GM12878 (cell line): ENCODE measurements at regions not wholly inside any gene's neighbourhood (a gene's known extent, or its start where the extent isn't known, plus 50 kb on each side); places are given as distances from the start of the nearest gene placed in this dataset.
A peak's percentile ranks its signal among the peaks of the same experiment; 100 is the strongest.

ENCODE experiments used
- ATAC-seq: fragments of 200-7000 bp; cut with Tn5 transposase; 3 replicates; pipeline ENCODE4 v1.9.1; 2020; ENCODE audit warnings: mild to moderate bottlenecking, moderate library complexity
- BruUV-seq: library from RNA; stranded (reverse); fragments of 400-500 nt; replicated peaks from 2 replicates; lab custom pipeline; 2021; lab: Mats Ljungman, UMichigan
- CTCF ChIA-PET: fragments of 300-600 bp; sonication (Branson Sonifier 250); formaldehyde crosslinking; extraction: SDS; loops from one replicate; lab custom pipeline; 2021; ENCODE audit warnings: inconsistent platforms; lab: Yijun Ruan, JAX
- POLR2A ChIA-PET: fragments of 350-600 bp; formaldehyde crosslinking; extraction: SDS; loops from one replicate; lab custom pipeline; 2021; ENCODE audit warnings: inconsistent platforms; lab: Charles Lee
- RAD21 ChIA-PET: fragments of 300-600 bp; sonication (Branson Sonifier 250); formaldehyde crosslinking; loops from one replicate; lab custom pipeline; 2023; ENCODE audit warnings: antibody characterized with exemption; ENCODE audit not compliant: unreplicated experiment; lab: Charles Lee
- SMC1A ChIA-PET: fragments of 300-600 bp; sonication (Branson Sonifier 250); formaldehyde crosslinking; loops from one replicate; lab custom pipeline; 2023; ENCODE audit not compliant: unreplicated experiment, uncharacterized antibody; lab: Charles Lee
- DNase-seq: peaks from one replicate; pipeline ENCODE4 v3.0.0-alpha.2; 2011; ENCODE audit warnings: low read depth, low spot score
- FAIRE-seq: peaks from 3 replicates; lab custom pipeline; 2011; peaks lifted over from hg19 to GRCh38; lab: Jason Lieb, UNC
- H2AFZ ChIP-seq: 2 replicates; pipeline ENCODE4 v1.6.0; 2011; ENCODE audit warnings: low read depth, low read length, control low read depth; ENCODE audit not compliant: control insufficient read depth
- H3K27ac ChIP-seq: 2 replicates; pipeline ENCODE4 v1.5.1; 2011; ENCODE audit warnings: control low read depth; ENCODE audit not compliant: control insufficient read depth, insufficient read depth
- H3K27me3 ChIP-seq, 2 experiments: replicated peaks in 1 of 2; 2 replicates each; pipeline versions ENCODE4 v1.6.0 to v1.6.1; 2011; ENCODE audit warnings: low read length in 1 of 2; ENCODE audit not compliant: control insufficient read depth in 2 of 2, insufficient read depth in 2 of 2
- H3K36me3 ChIP-seq, 2 experiments: 2 replicates each; pipeline ENCODE4 v1.5.1; 2011; ENCODE audit warnings: low read length in 1 of 2; ENCODE audit not compliant: control insufficient read depth in 2 of 2, insufficient read depth in 2 of 2
- H3K4me1 ChIP-seq: 2 replicates; pipeline ENCODE4 v1.6.1; 2011; ENCODE audit warnings: mild to moderate bottlenecking, low read length, moderate library complexity, mixed read lengths; ENCODE audit not compliant: control insufficient read depth, insufficient read depth
- H3K4me2 ChIP-seq: 2 replicates; pipeline ENCODE4 v1.6.0; 2011; ENCODE audit warnings: control low read depth; ENCODE audit not compliant: control insufficient read depth, insufficient read depth
- H3K4me3 ChIP-seq: fragments of 200-600 bp; sonication (generic); 2 replicates; pipeline ENCODE4 v1.5.1; 2016
- H3K79me2 ChIP-seq: 2 replicates; pipeline ENCODE4 v1.6.0; 2011; ENCODE audit warnings: low read length; ENCODE audit not compliant: control insufficient read depth, insufficient read depth
- H3K9ac ChIP-seq: 2 replicates; pipeline ENCODE4 v1.8.0; 2011; ENCODE audit warnings: low read length, control low read depth, mixed read lengths; ENCODE audit not compliant: control insufficient read depth, insufficient read depth
- H3K9me3 ChIP-seq: replicated peaks from 3 replicates; pipeline ENCODE4 v1.5.1; 2011; ENCODE audit warnings: mild to moderate bottlenecking, low read length; ENCODE audit not compliant: control insufficient read depth, insufficient read depth
- H4K20me1 ChIP-seq: 2 replicates; pipeline ENCODE4 v1.6.0; 2011; ENCODE audit not compliant: control insufficient read depth, insufficient read depth
- BCLAF1 ChIP-seq: fragments of 450-650 bp; IDR thresholded peaks from 2 replicates; pipeline ENCODE4 v1.6.1; 2017; ENCODE audit warnings: antibody characterized with exemption, mild to moderate bottlenecking, moderate library complexity
- CHD2 ChIP-seq: IDR thresholded peaks from 2 replicates; pipeline ENCODE4 v1.6.1; 2011; ENCODE audit warnings: low read depth, low read length, improper control_type of control experiment, borderline replicate concordance
- IKZF2 ChIP-seq, 2 experiments: fragments of 450-650 bp; IDR thresholded peaks; 2 replicates each; pipeline ENCODE4 v1.6.1; 2017; ENCODE audit warnings: mild to moderate bottlenecking in 2 of 2, moderate library complexity in 2 of 2
- NFIC ChIP-seq: IDR thresholded peaks from 2 replicates; pipeline ENCODE4 v1.6.1; 2012; ENCODE audit warnings: low read depth, mild to moderate bottlenecking, inconsistent platforms, low read length, moderate library complexity
- POLR2AphosphoS2 ChIP-seq: IDR thresholded peaks from 2 replicates; pipeline ENCODE4 v1.6.1; 2011; ENCODE audit warnings: low read depth, mild to moderate bottlenecking, low read length, improper control_type of control experiment, moderate library complexity
- RB1 ChIP-seq: fragments of 450-650 bp; formaldehyde crosslinking; IDR thresholded peaks from 2 replicates; pipeline ENCODE4 v1.6.1; 2017; ENCODE audit warnings: mild to moderate bottlenecking, borderline replicate concordance
- SKIL ChIP-seq: fragments of 450-650 bp; IDR thresholded peaks from 2 replicates; pipeline ENCODE4 v1.6.1; 2017; ENCODE audit warnings: mild to moderate bottlenecking, low read depth, inconsistent platforms; ENCODE audit not compliant: poor library complexity, severe bottlenecking
- SMAD1 ChIP-seq: fragments of 450-650 bp; IDR thresholded peaks from 2 replicates; pipeline ENCODE4 v1.6.1; 2018; ENCODE audit warnings: mild to moderate bottlenecking, low read depth; ENCODE audit not compliant: partially characterized antibody
- SPI1 ChIP-seq: IDR thresholded peaks from 2 replicates; pipeline ENCODE4 v1.6.1; 2011; ENCODE audit warnings: low read depth, mild to moderate bottlenecking, low read length, moderate library complexity, borderline replicate concordance; ENCODE audit not compliant: insufficient read depth
- ZBTB4 ChIP-seq: fragments of 450-650 bp; formaldehyde crosslinking; IDR thresholded peaks from 2 replicates; pipeline ENCODE4 v1.4.0; 2022; ENCODE audit warnings: mild to moderate bottlenecking, moderate library complexity
- ZNF384 ChIP-seq: IDR thresholded peaks from 2 replicates; pipeline ENCODE4 v1.6.1; 2012; ENCODE audit warnings: low read depth, mild to moderate bottlenecking, low read length, improper control_type of control experiment, borderline replicate concordance
- WGBS: methylation state at CpG from one replicate; pipeline ENCODE4 v1.1.6; 2016; ENCODE audit warnings: low lambda C conversion rate; ENCODE audit not compliant: insufficient replicate concordance, insufficient coverage; ENCODE audit errors: missing lambda C conversion rate; 5-methylcytosine and 5-hydroxymethylcytosine counted together
- in situ Hi-C: fragments of 300-500 bp; cut with MboI; formaldehyde crosslinking; loops from 9 replicates; pipeline ENCODE4 v1.14.3; 2018; ENCODE audit warnings: mixed read lengths
- intact Hi-C: fragments of 100-400 bp; cut with micrococcal nuclease; formaldehyde crosslinking; loops from one replicate; pipeline ENCODE4 v1.14.2; 2022; ENCODE audit not compliant: unreplicated experiment

GRCh38 chr6:21754891-21755290 lies 161.3 kb downstream of the SOX4 start:
- no peak overlapping the region for H3K9ac ChIP-seq
- no peak overlapping the region for H3K4me2 ChIP-seq
- ChIA-PET CTCF (interaction anchor here (1.2 kb wide), 1 partner anchor 13 kb away, joined by 4 read pairs; no protein-coding TSS in a partner anchor), SMC1A (no interaction called here), POLR2A (no interaction called here), RAD21 (no interaction called here)
- TF ChIP-seq ZNF384 (no peak), ZBTB4 (CRISPR knock-in tag) (no peak), SMAD1 (no peak), RB1 (no peak), IKZF2 (IDR thresholded peaks at IDR 0.05) (peak in 1 of 2 experiments; percentile 29; a peak in 2 of 4 replicates), NFIC (no peak), POLR2AphosphoS2 (no peak), CHD2 (no peak), SPI1 (peak; percentile 71; the same call in 1 of the 2 replicates), SKIL (no peak), BCLAF1 (no peak)
- H3K36me3 ChIP-seq: no peaks in the 10 kb centered on the region
- no peak for DNase-seq
- 37% methylated on average over 5 of the region's 5 CpGs for WGBS
- H3K4me1 ChIP-seq: no peaks in the 10 kb centered on the region
- no peak overlapping the region for H3K27ac ChIP-seq
- in situ Hi-C loops (no loop called here), intact Hi-C loops (no loop called here)
- H3K27me3 ChIP-seq: no peaks in the 10 kb centered on the region; a peak in 1 of 4 replicates
- no peaks in the 10 kb centered on the region for H3K9me3 ChIP-seq
- FAIRE-seq: no peak
- no peaks in the 10 kb centered on the region for H3K79me2 ChIP-seq
- H4K20me1 ChIP-seq: no peaks in the 10 kb centered on the region
- BruUV-seq: no TSS peak
- no peak overlapping the region for H3K4me3 ChIP-seq
- no peak overlapping the region for H2AFZ ChIP-seq
- ATAC-seq: peak; percentile 80
